ENCODE measurements at regions not wholly inside any gene's neighbourhood (a gene's known extent, or its start where the extent isn't known, plus 50 kb on each side); places are given as distances from the start of the nearest gene placed in this dataset.

- H3K27ac ChIP-seq (ENCODE audit: control insufficient read depth, insufficient read depth, low read length), result no peak overlapping the region
- FAIRE-seq (no peak), DNase-seq (ENCODE audit: low read depth, low spot score) (no peak)
- H3K9ac ChIP-seq (ENCODE audit: control insufficient read depth, extremely low read depth, insufficient read depth, low read length), result no peak overlapping the region
- TF ChIP-seq, protein P1, sequence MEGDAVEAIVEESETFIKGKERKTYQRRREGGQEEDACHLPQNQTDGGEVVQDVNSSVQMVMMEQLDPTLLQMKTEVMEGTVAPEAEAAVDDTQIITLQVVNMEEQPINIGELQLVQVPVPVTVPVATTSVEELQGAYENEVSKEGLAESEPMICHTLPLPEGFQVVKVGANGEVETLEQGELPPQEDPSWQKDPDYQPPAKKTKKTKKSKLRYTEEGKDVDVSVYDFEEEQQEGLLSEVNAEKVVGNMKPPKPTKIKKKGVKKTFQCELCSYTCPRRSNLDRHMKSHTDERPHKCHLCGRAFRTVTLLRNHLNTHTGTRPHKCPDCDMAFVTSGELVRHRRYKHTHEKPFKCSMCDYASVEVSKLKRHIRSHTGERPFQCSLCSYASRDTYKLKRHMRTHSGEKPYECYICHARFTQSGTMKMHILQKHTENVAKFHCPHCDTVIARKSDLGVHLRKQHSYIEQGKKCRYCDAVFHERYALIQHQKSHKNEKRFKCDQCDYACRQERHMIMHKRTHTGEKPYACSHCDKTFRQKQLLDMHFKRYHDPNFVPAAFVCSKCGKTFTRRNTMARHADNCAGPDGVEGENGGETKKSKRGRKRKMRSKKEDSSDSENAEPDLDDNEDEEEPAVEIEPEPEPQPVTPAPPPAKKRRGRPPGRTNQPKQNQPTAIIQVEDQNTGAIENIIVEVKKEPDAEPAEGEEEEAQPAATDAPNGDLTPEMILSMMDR (optimal IDR thresholded peaks at IDR 0.05 in 1 of 3, IDR thresholded peaks at IDR 0.05 in 1 of 3, conservative IDR thresholded peaks at IDR 0.05 in 1 of 3; ENCODE audit: extremely low read depth in 1 of 3, insufficient read depth in 2 of 3, low read length in 3 of 3), result no peak
- no peak for TF ChIP-seq EZH2 (IDR thresholded peaks at IDR 0.05; ENCODE audit: low read length)
- H3K9me3 ChIP-seq (ENCODE audit: control insufficient read depth, low read depth, low read length), result no peaks in the 10 kb centered on the region
- H3K4me2 ChIP-seq (ENCODE audit: control insufficient read depth, extremely low read depth, insufficient read depth, low read depth, low read length), result no peak overlapping the region
- H2AFZ ChIP-seq (ENCODE audit: control insufficient read depth, low read length), result no peak overlapping the region
- no peaks in the 10 kb centered on the region for H3K4me1 ChIP-seq (ENCODE audit: control insufficient read depth, extremely low read depth, insufficient read depth, low read length)
- H3K79me2 ChIP-seq (ENCODE audit: control insufficient read depth, insufficient read depth, low read length), result no peaks in the 10 kb centered on the region
- H3K9me1 ChIP-seq (ENCODE audit: control insufficient read depth, extremely low read depth, insufficient read depth, low read length), result no peaks in the 10 kb centered on the region
- no peaks in the 10 kb centered on the region for H4K20me1 ChIP-seq (ENCODE audit: control insufficient read depth, extremely low read depth, insufficient read depth, low read length)
- dilution Hi-C loops (cut with MboI; ENCODE audit: extremely low pct_ligation_motif_present, low sequenced_read_pairs), result no loop called here
- H3K27me3 ChIP-seq (ENCODE audit: control insufficient read depth, extremely low read depth, insufficient read depth, low read length), result no peaks in the 10 kb centered on the region
- H3K36me3 ChIP-seq (ENCODE audit: control insufficient read depth in 2 of 2, extremely low read depth in 1 of 2, insufficient read depth in 2 of 2, low read length in 2 of 2), result no peaks in the 10 kb centered on the region
- H3K4me3 ChIP-seq (ENCODE audit: control insufficient read depth in 2 of 3, extremely low read depth in 1 of 3, insufficient read depth in 2 of 3, low read depth in 1 of 3, low read length in 3 of 3), result no peak overlapping the region
Measured at GRCh38 chr4:66906314-66906713, 639.0 kb downstream of the CENPC start.

- Histone ChIP-seq H2AFZ (ENCODE audit: control insufficient read depth, low read length) (no peak overlapping the region), H3K9me3 (ENCODE audit: control insufficient read depth, low read depth, low read length) (no peaks in the 10 kb centered on the region), H3K36me3 (ENCODE audit: control insufficient read depth in 2 of 2, extremely low read depth in 1 of 2, insufficient read depth in 2 of 2, low read length in 2 of 2) (no peaks in the 10 kb centered on the region), H3K4me3 (ENCODE audit: control insufficient read depth in 2 of 3, extremely low read depth in 1 of 3, insufficient read depth in 2 of 3, low read depth in 1 of 3, low read length in 3 of 3) (no peak overlapping the region), H3K9ac (ENCODE audit: control insufficient read depth, extremely low read depth, insufficient read depth, low read length) (no peak overlapping the region), H3K4me1 (ENCODE audit: control insufficient read depth, extremely low read depth, insufficient read depth, low read length) (no peaks in the 10 kb centered on the region), H4K20me1 (ENCODE audit: control insufficient read depth, extremely low read depth, insufficient read depth, low read length) (no peaks in the 10 kb centered on the region), H3K27me3 (ENCODE audit: control insufficient read depth, extremely low read depth, insufficient read depth, low read length) (no peaks in the 10 kb centered on the region), H3K79me2 (ENCODE audit: control insufficient read depth, insufficient read depth, low read length) (no peaks in the 10 kb centered on the region), H3K4me2 (ENCODE audit: control insufficient read depth, extremely low read depth, insufficient read depth, low read depth, low read length) (no peak overlapping the region), H3K27ac (ENCODE audit: control insufficient read depth, insufficient read depth, low read length) (no peak overlapping the region), H3K9me1 (ENCODE audit: control insufficient read depth, extremely low read depth, insufficient read depth, low read length) (no peaks in the 10 kb centered on the region)
- TF ChIP-seq EZH2 (IDR thresholded peaks at IDR 0.05; ENCODE audit: low read length), result no peak
- TF ChIP-seq, protein P1 (optimal IDR thresholded peaks at IDR 0.05 in 1 of 3, IDR thresholded peaks at IDR 0.05 in 1 of 3, conservative IDR thresholded peaks at IDR 0.05 in 1 of 3; ENCODE audit: extremely low read depth in 1 of 3, insufficient read depth in 2 of 3, low read length in 3 of 3), result no peak
- dilution Hi-C loops (cut with MboI; ENCODE audit: extremely low pct_ligation_motif_present, low sequenced_read_pairs), result no loop called here
- FAIRE-seq, result no peak
- DNase-seq (ENCODE audit: low read depth, low spot score), result no peak
Measured at GRCh38 chr4:66899422-66900065, 645.8 kb downstream of the CENPC start.

All from keratinocyte (primary cell).